ENCODE measurements at regions not wholly inside any gene's neighbourhood (a gene's known extent, or its start where the extent isn't known, plus 50 kb on each side); places are given as distances from the start of the nearest gene placed in this dataset.
"Not testable (repeated sequence)": the region's sequence is repeated elsewhere in the genome, so short reads cannot be mapped to it uniquely, and the experiment has no call there.

DNA sequence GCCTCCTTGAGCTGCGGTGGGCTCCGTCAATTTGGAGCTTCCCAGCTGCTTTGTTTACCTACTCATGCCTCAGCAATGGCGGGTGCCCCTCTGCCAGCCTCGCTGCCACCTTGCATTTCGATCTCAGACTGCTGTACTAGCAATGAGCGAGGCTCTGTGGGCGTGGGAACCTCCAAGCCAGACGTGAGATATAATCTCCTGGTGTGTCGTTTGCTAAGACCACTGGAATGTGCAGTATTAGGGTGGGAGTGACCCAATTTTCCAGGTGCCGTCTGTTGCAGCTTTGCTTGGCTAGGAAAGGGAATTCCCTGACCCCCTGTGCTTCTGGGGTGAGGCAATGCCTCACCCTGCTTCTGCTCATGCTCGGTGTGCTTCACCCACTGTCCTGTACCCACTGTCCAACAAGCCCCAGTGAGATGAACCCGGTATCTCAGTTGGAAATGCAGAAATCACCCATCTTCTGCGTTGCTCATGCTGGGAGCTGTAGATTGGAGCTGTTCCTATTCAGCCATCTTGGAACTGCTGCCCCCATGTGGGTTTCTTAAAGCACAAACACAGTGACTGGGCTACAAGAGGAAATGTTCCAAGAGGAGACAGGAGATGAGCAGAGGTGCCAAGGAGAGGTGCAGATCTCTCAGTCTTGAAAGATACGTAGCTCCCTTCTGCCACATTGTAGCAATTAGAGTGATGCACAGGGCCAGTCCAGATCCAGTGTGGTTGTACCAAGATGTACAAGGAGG is 193.0 kb upstream of the IGFBP7 start:
- DNase-seq = no peak

DNA sequence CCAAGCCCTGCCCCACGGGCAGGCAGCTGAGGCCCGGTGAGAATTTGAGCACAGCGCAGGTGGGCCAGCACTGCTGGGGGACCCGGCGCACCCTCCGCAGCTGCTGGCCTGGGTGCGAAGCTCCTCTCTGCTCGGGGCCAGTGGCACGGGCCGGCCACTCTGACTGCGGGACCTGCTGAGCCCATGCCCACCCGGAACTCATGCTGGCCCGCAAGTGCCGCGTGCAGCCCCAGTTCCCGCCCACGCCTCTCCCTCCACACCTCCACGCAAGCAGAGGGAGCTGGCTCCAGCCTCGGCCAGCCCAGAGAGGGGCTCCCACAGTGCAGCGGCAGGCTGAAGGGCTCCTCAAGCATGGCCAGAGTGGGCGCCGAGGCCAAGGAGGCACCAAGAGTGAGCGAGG is 190.1 kb upstream of the IGFBP7 start:
- not testable (repeated sequence) for DNase-seq

GRCh38 chr4:57291911-57292310 is 181.7 kb upstream of the IGFBP7 start:
- DNase-seq = no peak

GRCh38 chr4:57287687-57288604 is 177.8 kb upstream of the IGFBP7 start:
- no peak for DNase-seq

DNA sequence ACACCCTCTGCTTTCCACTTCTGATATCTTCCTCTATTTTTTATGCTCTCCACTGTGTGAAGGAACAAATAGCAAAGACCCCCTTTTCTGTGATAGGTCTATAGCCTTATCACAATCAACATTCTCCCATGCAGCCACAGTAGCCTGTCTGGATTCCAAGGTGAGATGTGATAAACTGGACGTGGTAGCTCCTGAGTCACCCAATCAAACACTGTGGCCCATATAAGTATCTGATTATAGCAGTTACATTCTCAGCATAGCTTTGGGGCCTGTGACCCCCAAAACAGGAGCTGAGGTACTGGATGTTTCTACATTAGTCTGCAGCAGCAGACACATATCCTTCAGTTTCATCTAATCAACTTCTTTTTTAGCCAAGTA is 172.7 kb upstream of the IGFBP7 start:
- DNase-seq = no peak

GRCh38 chr4:57280481-57280880 is 170.3 kb upstream of the IGFBP7 start:
- no peak for DNase-seq

- DNase-seq = no peak
These were observed 168.6 kb upstream of the IGFBP7 start for GRCh38 chr4:57278780-57279179.

DNA sequence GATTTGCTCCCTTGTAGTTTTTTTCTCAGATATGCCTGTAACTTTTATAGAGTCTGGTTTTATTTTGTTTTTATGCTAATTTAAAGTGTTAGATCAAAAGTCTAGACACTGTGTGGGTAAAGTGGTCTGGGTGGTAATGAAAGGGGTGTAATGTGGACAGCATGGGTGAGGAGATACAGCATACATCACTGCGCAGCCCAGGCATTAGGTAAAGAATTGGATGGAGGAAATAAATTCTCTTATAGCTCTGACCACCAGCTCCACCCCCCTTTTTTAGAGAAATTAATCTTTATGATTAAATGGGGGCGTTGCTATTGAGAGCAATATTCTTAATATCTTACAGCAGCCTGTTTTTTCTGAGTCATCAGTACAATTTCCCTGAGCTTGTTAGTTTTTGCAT is 163.9 kb upstream of the IGFBP7 start:
- no peak for DNase-seq

- no peak for DNase-seq
These were observed 160.2 kb upstream of the IGFBP7 start for GRCh38 chr4:57270346-57270745.

DNA sequence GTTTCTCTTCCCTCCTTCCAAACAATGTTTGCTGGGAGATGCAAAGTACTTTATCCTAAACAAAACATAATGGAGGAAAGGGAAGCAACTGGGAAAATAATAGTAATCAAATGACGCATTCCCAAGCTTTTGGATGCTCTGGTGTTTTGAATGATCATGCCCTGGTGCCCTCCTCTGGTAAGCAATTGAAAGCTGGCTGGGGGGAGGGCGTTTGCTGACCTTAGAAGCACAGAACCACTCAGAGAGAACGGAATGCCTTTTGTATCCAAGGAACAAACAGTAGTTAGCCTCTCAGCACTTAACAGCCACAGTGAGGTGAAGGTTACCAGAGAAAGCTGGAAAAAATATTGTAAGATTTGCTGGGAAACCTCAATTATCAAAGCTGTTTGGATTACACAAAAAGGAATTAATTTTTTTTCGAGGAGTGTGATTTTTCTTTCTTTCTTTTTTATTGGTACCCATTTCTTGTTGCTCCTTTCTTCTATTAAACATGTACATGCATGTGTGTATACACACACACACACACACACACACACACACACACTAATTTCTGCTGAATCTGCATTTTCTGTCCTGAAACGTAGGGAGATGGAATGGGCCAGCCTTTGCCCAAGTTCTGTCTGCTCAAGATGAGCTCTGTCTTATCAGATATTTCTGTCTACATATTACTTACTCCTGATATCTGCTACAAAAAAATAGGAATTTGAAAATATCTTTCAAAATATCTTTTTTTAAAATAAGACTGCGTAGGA is 155.8 kb upstream of the IGFBP7 start:
- DNase-seq = no peak

- DNase-seq = no peak
These were observed 144.6 kb upstream of the IGFBP7 start for GRCh38 chr4:57254754-57255153.

GRCh38 chr4:57249083-57249482 is 138.9 kb upstream of the IGFBP7 start:
- DNase-seq = no peak

GRCh38 chr4:57243076-57243475 is 132.9 kb upstream of the IGFBP7 start:
- no peak for DNase-seq

DNA sequence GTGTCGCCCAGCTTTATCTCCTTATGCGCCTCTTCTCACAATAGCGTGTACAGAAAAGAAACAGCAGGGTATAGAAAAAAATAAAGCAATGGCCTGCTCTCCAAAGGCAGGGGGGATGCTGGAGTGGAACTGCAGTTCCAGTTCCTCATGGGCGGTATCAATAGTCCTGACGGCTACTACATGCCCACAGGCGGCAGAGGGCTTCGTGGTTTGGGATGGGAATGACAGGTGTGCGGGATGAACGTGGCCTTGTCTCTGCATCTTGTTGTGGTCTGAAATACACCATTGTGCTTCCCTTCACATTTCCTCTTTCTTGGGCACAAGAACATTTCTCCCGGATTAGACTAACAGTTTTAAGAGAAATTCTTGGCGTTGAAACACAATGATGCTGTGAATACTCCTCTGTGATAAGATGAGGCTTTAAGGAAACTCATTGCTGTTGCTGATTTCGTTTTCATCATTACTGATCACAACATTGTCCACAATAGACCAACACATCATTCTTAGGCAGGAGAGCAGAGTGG is 124.1 kb upstream of the IGFBP7 start:
- peak; percentile 66 for DNase-seq

- DNase-seq = no peak
These were observed 123.2 kb upstream of the IGFBP7 start for GRCh38 chr4:57233386-57233785.

- DNase-seq = no peak
These were observed 121.6 kb upstream of the IGFBP7 start for GRCh38 chr4:57231781-57232180.

DNA sequence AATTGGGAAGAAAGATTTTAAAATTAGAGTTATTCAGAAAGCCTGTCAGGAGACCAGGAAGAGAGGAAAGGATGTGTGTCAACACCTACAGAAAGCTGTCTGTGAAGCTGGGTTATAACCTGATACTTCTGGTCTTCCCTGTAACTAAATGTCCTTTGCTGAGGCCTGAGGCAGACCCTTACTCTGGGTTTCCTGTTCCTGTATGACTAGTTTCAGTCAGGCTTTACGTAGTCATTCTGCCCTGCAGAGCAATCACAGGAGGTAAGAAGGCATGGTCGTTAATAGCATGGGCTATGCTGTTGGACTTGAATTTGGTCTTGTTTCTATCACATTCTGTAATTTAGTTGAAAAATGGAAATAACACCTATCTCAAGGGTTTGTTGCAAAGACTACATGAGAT is 110.5 kb upstream of the IGFBP7 start:
- no peak for DNase-seq

DNA sequence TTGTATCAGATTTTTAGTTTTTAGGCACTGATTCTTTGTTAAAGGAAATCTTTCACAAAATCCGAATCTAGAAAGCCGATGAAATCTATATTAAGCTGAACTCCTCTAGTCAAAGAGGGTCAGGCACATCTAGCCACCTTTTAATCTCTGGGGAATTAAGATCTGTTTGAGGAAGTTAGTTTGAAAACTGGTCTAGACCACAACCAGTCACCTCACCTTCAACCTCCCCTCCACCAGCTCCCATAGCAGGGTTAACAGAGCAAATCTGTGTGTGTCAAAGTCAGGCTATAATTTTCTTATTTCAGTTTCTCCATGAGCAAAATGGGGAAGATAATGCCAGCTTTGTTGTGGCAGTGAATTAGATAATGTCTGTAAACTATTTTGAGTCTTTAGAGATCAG is 110.0 kb upstream of the IGFBP7 start:
- DNase-seq = no peak

GRCh38 chr4:57219431-57219830 is 109.2 kb upstream of the IGFBP7 start:
- DNase-seq = no peak

DNA sequence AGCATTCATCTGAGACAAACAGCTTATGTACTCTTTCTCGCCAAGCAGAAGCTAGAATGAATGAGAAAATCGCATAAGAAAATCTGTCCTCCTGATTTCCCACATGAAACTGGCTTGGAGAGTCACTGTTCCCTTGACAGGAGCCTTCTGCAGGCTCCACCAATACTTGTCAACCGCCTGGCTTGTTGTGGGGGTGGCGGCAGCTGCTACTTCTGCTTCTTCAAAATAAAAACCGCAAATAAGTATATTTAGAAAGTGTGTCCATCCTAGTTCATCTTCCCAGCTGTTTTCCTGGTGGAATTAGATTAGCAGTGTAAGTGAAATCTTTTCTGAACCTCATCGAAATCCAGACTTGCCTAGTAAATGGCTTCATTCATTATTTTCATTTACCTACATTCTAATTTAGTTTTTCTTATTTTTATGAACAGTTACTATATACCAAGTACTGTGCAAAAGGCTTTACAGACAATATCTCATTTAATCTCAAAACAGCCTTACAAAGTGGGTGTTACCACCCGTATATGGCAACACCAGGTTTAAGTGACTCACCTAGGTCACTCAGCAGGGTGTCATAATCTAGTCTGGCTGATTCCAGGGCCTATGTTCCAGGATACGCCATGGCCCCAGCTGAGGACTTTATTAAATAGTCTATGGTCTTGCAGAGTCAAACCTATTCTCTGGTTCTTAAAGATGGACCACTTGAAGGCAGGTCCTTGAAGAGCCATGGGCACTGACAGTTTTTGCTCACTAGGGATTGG is 104.6 kb upstream of the IGFBP7 start:
- DNase-seq = peak; percentile 76

- DNase-seq = no peak
These were observed 100.9 kb upstream of the IGFBP7 start for GRCh38 chr4:57211131-57211530.

DNA sequence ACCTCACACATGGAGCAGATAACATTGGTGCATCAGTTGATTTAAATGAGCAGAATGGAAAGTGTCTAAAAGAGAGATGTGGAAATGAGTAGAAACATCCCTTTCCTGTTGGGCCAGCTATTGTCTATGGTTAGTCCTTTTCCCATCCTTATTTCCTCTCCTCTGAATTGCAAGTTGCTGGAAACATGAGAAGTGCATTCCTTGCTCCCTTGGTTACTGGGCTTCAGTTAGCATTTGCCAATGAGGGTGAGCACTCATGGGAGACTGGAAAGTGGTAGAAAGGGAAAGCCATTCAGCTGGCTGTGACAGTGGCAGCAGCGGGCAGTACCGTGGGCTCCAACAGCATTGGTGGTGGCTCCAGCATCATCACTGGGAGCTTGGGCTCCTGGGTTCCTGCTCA is 96.0 kb upstream of the IGFBP7 start:
- DNase-seq = no peak

DNA sequence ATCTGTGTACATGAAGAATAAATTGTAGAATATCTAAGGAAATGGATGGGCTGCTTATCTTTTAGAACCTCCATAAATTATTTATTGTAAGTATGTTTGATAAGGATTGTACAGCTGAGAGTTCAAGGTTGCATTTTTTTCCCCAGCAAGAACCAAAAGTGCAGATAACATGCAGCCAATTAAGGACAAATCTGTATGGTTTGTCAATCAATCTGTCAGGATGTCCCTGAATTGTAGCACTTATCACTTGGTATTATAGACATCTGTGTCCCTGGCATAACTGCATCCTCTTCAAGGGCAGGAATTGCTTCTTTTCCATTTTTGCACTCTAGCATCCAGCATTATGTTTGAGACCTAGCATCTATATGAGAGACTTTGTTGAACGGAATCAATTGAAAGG is 95.4 kb upstream of the IGFBP7 start:
- DNase-seq = no peak
